RWPE1 (cell line): ENCODE measurements at regions not wholly inside any gene's neighbourhood (a gene's known extent, or its start where the extent isn't known, plus 50 kb on each side); places are given as distances from the start of the nearest gene placed in this dataset.

Experiments
- CTCF ChIA-PET: fragments of 350-600 bp; sonication (Branson Sonifier 250); formaldehyde crosslinking; extraction: SDS; loops from one replicate; lab custom pipeline; 2021; lab: Yijun Ruan, JAX
- POLR2A ChIA-PET: fragments of 400-600 bp; formaldehyde crosslinking; extraction: SDS; loops from one replicate; lab custom pipeline; 2020; ENCODE audit warnings: antibody characterized with exemption; ENCODE audit not compliant: low non-redundant PET; lab: Yijun Ruan, JAX
- DNase-seq: peaks from one replicate; pipeline ENCODE4 v3.0.0; 2012; ENCODE audit warnings: low spot score
- H3K27ac ChIP-seq: fragments of 450-650 bp; 2 replicates; pipeline ENCODE4 v1.5.1; 2017
- TF ChIP-seq, protein P1 (sequence below): fragments of 450-650 bp; conservative IDR thresholded peaks from 2 replicates; pipeline ENCODE4 v1.5.1; 2017; ENCODE audit warnings: low read depth, mild to moderate bottlenecking

- POLR2A ChIA-PET = no interaction called here
- no peak for DNase-seq
- H3K27ac ChIP-seq = no peak overlapping the region
- TF ChIP-seq, protein P1, sequence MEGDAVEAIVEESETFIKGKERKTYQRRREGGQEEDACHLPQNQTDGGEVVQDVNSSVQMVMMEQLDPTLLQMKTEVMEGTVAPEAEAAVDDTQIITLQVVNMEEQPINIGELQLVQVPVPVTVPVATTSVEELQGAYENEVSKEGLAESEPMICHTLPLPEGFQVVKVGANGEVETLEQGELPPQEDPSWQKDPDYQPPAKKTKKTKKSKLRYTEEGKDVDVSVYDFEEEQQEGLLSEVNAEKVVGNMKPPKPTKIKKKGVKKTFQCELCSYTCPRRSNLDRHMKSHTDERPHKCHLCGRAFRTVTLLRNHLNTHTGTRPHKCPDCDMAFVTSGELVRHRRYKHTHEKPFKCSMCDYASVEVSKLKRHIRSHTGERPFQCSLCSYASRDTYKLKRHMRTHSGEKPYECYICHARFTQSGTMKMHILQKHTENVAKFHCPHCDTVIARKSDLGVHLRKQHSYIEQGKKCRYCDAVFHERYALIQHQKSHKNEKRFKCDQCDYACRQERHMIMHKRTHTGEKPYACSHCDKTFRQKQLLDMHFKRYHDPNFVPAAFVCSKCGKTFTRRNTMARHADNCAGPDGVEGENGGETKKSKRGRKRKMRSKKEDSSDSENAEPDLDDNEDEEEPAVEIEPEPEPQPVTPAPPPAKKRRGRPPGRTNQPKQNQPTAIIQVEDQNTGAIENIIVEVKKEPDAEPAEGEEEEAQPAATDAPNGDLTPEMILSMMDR = no peak
- CTCF ChIA-PET = no interaction called here
Observed at GRCh38 chr5:155783246-155783645, 543.7 kb upstream of the SGCD start.

DNA sequence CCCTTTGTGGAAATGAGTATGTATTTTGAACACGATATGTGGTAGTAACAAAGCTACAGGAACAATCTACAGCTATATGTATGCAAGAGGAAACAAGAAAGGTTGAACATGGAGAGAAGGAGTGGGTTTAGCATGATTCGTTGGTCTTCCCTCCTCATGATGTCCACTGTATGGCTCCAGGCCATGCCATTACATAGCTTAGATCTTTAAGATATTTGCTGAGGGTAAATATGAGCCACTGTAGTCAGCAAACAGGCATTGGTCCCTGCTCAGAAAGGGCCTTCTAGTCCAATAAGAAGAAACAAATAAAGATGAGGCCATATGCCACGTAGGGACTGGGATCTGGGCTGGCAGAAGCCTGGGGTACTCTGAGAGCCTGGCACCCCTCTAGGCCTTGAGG lies 543.2 kb upstream of the SGCD start:
- ChIA-PET POLR2A (no interaction called here), CTCF (no interaction called here)
- DNase-seq = no peak
- H3K27ac ChIP-seq = no peak overlapping the region
- TF ChIP-seq, protein P1 = no peak

DNA sequence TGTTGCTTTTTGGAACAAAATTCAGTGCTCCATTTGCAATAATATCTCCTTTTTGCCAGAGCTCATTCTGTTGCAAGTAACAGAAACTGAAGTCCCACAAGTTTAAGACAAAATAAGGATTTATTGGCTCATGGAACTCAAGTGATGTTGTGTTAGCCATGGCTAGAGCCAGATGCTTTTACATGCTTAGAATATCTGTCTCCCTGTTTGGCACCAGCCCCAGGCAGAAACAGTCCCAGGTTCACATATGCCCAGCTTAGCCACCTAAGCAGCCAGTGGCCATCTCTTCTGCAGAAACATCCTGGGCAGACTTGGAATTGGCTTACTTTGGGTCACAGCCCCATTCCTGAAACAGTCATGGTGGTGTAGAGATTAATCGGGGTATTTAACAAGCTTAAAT lies 540.9 kb upstream of the SGCD start:
- POLR2A ChIA-PET = no interaction called here

DNA sequence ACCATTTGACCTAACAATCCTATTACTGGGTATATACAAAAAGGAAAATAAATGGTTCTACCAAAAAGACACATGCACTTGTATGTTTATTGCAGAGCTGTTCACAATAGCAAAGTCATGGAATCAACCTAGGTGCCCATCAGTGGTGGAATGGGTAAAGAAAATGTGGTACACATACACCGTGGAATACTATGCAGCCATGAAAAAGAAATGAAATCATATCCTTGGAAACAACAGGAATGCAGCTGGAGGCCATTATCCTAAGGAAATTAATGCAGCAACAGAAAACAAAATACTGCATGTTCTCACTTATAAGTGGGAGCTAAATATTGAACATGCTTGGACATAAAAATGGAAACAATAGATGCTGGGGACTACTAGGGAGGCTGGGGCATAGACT lies 534.1 kb upstream of the SGCD start:
- H3K27ac ChIP-seq = no peak overlapping the region
- no peak for DNase-seq
- TF ChIP-seq, protein P1 = no peak
- CTCF ChIA-PET = no interaction called here
- POLR2A ChIA-PET = no interaction called here

More for the DNA sequence above, 540.9 kb upstream of the SGCD start:
- DNase-seq = no peak
- TF ChIP-seq, protein P1 = no peak
- CTCF ChIA-PET = interaction anchor here (0.6 kb wide), 1 partner anchor 317 kb away, joined by 3 read pairs; no protein-coding TSS in a partner anchor
- no peak overlapping the region for H3K27ac ChIP-seq

DNA sequence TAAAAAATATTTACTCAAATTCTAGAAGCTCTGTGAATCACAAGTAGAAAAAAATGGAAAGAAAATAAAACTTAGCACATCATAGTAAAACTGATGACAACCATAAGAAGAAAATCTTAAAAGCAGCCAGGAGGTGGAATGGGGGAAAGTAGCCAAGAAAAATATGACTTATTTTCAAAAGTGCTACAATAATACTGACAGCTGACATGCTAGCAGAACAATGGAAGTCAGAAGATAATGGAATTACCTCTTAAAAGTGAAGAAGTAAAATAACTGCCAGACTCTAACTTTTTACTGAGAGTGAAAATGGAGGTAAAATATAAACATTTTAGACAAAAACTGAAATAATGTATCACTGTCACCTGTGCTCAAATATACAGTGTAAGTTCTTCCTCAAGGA lies 532.2 kb upstream of the SGCD start:
- CTCF ChIA-PET = no interaction called here
- DNase-seq = no peak
- POLR2A ChIA-PET = no interaction called here
- H3K27ac ChIP-seq = no peak overlapping the region
- TF ChIP-seq, protein P1 = no peak

- no peak for DNase-seq
- CTCF ChIA-PET = no interaction called here
- H3K27ac ChIP-seq = no peak overlapping the region
- TF ChIP-seq, protein P1 = no peak
- POLR2A ChIA-PET = no interaction called here
Observed at GRCh38 chr5:155799308-155799707, 527.7 kb upstream of the SGCD start.
